OCI-LY7 (cell line): ENCODE measurements at regions not wholly inside any gene's neighbourhood (a gene's known extent, or its start where the extent isn't known, plus 50 kb on each side); places are given as distances from the start of the nearest gene placed in this dataset.

Source experiments
- EZH2phosphoT487 ChIP-seq: fragments of 200-600 bp; sonication (generic); IDR thresholded peaks from 2 replicates; pipeline ENCODE4 v1.6.1; 2018; ENCODE audit warnings: low read depth, borderline replicate concordance, mild to moderate bottlenecking, mixed run types, antibody characterized with exemption, low read length, moderate library complexity, mixed read lengths
- TF ChIP-seq, protein P1 (sequence below): fragments of 200-600 bp; sonication (generic); conservative IDR thresholded peaks from 2 replicates; pipeline ENCODE4 v1.5.1; 2014; ENCODE audit warnings: mild to moderate bottlenecking, antibody characterized with exemption, low read length, moderate library complexity, mixed read lengths

DNA sequence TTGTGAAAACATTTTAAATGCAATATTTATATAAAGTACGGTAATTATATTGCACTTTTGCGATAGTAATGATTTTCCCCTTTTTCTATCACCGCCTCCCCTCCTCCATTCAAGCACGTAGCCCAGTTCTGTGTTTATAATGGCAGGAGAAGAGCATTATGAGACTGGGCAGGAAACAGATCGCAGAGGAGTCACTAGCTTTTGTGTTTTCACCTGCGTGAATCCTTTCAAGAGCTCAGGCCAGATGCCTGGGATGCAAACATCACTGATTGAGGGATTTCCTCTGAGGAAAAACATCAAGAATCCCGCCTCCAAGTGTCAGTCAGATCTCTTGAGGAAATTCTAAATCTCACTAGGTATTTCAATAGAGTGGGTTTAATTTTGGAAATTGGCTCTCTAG lies 178.4 kb upstream of the FN1 start:
- TF ChIP-seq, protein P1, sequence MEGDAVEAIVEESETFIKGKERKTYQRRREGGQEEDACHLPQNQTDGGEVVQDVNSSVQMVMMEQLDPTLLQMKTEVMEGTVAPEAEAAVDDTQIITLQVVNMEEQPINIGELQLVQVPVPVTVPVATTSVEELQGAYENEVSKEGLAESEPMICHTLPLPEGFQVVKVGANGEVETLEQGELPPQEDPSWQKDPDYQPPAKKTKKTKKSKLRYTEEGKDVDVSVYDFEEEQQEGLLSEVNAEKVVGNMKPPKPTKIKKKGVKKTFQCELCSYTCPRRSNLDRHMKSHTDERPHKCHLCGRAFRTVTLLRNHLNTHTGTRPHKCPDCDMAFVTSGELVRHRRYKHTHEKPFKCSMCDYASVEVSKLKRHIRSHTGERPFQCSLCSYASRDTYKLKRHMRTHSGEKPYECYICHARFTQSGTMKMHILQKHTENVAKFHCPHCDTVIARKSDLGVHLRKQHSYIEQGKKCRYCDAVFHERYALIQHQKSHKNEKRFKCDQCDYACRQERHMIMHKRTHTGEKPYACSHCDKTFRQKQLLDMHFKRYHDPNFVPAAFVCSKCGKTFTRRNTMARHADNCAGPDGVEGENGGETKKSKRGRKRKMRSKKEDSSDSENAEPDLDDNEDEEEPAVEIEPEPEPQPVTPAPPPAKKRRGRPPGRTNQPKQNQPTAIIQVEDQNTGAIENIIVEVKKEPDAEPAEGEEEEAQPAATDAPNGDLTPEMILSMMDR, result no peak
- no peak for TF ChIP-seq EZH2phosphoT487
